Tibial nerve (tissue), 4 donors: ENCODE measurements at regions not wholly inside any gene's neighbourhood (a gene's known extent, or its start where the extent isn't known, plus 50 kb on each side); places are given as distances from the start of the nearest gene placed in this dataset.

ENCODE experiments used
- CTCF ChIP-seq, 5 experiments: fragments of 200-600 bp in 3 of 5; fragments of 450-650 bp in 2 of 5; sonication (generic) in 3 of 5; IDR thresholded peaks; one replicate each; pipeline ENCODE4 v1.5.1; 2016 to 2019; ENCODE audit warnings: antibody characterized with exemption in 5 of 5, mild to moderate bottlenecking in 3 of 5, moderate library complexity in 2 of 5
- EP300 ChIP-seq, 2 donors: sonication (generic); formaldehyde crosslinking; IDR thresholded peaks; one replicate each; pipeline ENCODE4 v1.6.1; 2017; ENCODE audit warnings: antibody characterized with exemption in 2 of 2, mild to moderate bottlenecking in 1 of 2
- POLR2A ChIP-seq, 2 donors: fragments of 450-650 bp; IDR thresholded peaks; one replicate each; pipeline ENCODE4 v1.6.1; 2017; ENCODE audit warnings: antibody characterized with exemption in 2 of 2, mild to moderate bottlenecking in 2 of 2, moderate library complexity in 2 of 2

GRCh38 chr5:158514319-158514985 lies 585.3 kb downstream of the EBF1 start:
- no peak for TF ChIP-seq EP300 (IDR thresholded peaks at IDR 0.05)
- no peak for TF ChIP-seq POLR2A (IDR thresholded peaks at IDR 0.05)
- TF ChIP-seq CTCF (IDR thresholded peaks at IDR 0.05): no peak
